GM04504 (cell line): ENCODE measurements at regions not wholly inside any gene's neighbourhood (a gene's known extent, or its start where the extent isn't known, plus 50 kb on each side); places are given as distances from the start of the nearest gene placed in this dataset.

Experiments
- DNase-seq: peaks from one replicate; pipeline ENCODE4 v3.0.0-alpha.2; 2012; ENCODE audit warnings: low read depth

DNA sequence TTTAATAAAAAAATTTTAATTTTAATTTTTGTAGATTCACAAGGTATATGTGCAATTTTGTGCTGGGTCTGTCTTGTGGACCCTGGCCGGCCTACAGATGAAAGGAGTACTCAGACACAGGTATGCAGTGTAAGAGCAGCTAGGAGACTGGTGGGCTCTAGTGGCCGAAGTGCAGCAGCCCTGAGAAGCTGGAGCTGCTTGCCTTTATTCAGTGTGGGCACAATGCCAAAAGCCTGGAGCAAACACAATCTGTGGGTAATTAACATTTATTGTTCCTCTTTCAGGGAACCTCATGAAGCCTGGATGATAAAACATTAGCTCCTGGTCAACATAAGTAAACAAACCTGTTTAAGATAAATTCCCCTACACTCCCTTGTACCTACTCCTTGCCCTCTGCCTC lies 135.7 kb upstream of the SEL1L start:
- DNase-seq: no peak

DNA sequence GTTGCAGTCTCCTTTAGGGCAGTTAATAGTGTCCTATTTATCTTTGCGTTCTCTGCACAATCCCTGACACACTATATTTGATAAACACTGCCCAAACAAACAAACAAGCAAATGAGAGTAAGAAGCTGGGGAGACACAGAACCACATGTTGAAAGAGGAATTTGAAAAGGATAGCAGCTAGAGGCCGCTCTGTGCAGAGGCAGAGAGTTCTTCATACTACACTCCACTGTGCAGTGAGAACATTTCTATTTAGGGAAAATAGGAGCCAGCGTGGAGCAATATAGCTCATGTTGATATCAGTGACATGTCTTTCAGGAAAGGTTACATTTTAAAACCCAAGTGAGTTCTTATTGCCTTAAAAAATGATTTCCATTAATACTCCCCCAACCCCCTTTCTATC lies 140.3 kb upstream of the SEL1L start:
- no peak for DNase-seq

DNA sequence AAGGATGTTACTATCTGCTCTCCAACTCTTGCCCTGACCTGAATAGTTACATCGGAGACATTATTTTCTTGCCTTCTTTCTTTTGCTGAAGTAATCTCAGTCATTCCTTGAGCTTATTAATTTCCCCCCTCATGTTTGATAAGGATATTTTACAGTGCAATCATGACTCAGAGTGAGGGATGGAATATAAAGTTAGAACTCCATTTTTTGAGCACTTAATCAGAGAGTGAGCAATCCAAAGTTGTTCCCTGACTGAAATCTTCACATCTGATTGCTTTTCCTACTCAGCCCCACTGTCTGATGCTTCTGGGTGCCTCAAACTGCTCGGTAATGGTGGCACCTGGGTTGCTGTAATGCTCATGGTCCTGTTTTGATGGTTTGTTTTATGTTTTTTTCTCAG lies 142.7 kb upstream of the SEL1L start:
- no peak for DNase-seq

DNA sequence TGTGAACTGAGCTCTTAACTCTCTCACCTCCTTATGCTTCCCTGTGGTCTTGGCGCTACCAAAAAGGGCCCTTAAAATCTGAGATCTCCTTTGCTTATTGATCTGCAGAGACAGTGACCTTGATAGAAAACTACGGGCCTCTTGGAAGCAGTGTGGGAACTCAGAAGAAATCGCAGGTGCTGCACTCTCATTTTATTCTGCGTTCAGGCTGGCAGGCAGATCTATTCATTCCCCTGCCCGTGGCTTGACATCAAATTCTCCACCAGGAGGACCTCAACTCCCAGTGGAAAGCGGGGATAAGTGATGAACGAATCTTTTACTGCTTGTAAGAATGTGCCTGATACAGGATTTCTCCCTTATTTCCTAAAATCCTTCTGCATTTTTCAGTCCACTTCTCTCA lies 143.2 kb upstream of the SEL1L start:
- DNase-seq: no peak

DNA sequence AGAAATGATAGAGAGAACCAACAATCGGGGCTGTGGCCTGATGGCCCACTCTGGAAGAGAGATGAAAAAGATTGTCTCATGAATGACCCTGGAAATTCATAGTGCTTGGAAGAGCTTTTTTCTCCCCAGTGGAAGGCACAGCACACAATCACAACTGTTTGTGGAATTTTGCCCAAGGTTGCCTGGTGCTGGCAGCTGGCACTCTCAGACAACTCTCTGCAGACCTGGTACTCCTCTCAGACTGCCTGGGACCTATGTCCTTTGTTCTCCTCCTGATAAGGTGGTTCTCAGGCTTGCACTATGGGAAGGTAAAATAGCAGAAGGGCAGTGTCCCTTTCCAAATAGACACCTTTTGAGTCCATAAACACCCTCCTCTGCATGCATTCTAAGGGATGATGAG lies 144.1 kb upstream of the SEL1L start:
- no peak for DNase-seq

DNA sequence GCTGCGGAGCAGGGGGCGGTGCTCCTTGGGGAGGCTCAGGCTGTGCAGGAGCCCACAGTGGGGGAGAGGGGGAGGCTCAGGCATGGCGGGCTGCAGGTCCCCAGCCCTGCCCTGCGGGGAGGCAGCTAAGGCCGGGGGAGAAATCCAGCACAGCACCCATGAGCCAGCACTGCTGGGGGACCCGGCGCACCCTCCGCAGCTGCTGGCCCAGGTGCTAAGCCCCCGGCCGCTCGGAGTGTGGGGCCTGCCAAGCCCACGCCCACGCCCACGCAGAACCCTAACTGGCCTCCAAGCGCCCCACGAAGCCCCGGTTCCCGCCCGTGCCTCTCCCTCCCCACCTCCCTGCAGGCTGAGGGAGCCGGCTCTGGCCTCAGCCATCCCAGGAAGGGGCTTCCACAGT lies 145.6 kb upstream of the SEL1L start:
- DNase-seq: no peak

DNA sequence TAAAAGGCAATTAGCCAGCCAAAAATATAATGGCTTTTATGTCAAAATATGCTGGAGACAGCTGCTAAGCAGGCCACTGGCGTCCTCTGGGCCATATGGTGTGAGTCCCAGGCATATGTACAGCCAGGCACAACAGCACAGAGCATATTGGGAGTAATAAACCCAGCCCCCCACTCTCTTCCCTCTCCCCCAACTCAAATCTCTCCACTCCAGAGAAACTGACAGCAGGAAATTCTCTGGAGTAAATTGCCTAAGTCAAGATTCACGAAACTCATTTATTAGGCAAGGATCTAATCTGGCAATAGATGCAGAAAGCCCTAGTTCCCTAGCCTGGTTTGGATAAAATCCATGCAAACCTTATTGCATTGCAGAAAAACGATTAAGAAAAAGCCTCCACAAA lies 147.9 kb upstream of the SEL1L start:
- DNase-seq: no peak

DNA sequence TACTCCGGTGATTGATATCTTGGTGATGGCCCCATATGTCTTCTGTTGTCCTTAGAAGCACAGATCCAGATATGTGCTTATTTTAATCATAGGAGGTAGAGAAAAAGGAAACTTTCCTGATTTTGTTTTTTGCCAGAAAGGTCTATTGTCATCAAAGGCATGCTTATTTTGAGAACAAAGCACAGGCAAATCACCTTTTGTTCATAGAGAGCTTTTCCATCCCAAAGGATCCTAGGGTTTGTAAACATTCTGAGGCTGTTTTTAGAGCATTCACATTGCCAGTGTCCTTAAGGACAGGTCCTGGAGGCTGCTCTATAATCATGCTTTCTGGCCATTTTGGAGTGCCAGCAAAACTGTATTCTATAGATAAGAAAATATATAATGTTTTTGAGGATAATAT lies 148.5 kb upstream of the SEL1L start:
- DNase-seq: no peak

DNA sequence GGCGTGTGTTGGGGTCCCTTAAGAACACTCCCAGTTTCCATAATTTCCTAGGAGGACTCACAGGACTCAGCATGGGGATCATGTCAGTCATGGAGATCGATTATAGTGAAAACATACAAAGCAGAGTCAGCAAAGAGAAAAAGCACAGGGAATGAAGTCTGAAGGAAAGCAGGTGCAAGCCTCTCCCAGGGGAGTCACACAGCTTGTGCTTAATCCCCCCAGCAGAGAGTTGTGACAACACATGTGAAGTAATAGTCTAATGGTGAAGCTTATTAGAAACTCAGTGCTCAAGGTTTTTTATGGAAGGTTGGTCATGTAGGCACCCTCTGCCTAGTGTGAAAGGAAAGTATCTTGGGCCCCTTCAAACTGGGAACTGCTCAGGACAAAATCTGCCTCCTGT lies 149.0 kb upstream of the SEL1L start:
- no peak for DNase-seq

DNA sequence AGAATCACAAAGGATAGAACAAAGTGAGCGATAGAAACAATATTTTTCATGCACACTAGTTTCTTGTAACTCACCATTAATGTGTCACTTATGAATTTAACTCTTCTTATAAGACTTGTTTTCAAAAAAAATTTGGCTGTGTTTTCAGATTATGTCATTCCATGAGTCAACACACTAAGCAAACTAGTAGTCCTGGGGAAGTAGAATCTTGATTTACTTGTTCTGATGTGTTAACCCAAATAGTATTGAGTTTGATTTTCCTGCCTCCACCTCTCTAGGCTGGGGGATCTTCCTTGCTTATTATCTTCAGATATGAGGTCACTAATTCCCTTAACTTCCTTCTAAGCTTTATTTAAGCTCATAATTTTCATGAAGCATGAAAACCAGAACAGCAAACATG lies 151.0 kb upstream of the SEL1L start:
- DNase-seq: no peak

DNA sequence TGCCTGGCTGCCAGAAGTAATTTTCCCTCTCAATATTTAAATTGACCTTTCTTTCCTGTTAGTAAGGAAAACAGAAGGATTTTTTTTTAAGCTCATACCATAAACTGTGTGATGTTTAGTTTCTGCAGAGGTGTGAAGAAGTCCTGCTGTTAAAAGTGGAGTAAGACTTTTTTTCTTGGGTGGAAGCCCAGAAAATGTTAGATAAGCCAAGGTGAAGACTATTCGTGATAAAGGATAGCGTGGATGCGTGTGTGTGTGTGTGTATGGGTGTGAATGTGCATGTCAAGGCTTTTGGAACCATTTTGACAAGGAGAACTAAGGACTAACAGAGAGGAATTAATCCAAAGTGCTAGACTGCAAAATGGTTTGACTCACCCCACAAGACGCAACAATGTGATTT lies 152.9 kb upstream of the SEL1L start:
- no peak for DNase-seq

DNA sequence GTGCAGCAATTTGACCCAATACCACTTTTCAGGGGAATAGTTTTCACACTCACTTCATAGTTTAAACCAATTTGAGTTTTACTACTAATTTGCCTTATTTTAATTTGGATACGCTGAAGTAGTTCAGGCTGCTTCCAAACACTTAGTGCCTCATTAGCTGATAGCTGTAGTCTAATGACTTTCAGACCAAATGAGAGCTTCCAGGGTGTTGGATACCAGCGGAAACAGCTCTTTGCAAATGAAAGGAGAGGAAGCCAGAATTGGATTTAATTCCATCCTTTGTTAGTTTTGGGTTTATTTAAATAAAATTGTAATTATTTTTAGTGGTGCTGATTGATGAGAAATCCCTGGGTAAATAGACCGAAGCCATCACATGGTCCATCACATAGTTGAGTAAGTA lies 158.3 kb upstream of the SEL1L start:
- DNase-seq: no peak

DNA sequence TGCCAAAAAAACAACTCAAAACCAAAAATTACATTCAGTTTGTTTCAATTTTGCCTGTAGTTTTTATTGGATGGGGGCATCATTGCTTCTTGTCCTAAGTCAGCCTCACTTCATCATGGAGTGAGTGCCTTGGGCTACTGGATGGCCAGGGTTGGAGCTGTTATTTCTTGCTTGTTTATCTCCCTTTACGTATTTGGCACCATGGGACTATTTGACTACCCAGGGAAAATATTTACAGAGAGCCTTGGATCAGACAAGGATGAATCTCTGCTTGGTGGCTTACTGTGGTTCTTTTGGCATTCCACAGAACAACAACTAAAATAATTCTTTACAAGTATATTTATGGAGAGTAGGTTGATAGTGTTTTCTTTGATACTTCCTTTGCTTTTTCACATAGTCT lies 160.8 kb upstream of the SEL1L start:
- DNase-seq: no peak

DNA sequence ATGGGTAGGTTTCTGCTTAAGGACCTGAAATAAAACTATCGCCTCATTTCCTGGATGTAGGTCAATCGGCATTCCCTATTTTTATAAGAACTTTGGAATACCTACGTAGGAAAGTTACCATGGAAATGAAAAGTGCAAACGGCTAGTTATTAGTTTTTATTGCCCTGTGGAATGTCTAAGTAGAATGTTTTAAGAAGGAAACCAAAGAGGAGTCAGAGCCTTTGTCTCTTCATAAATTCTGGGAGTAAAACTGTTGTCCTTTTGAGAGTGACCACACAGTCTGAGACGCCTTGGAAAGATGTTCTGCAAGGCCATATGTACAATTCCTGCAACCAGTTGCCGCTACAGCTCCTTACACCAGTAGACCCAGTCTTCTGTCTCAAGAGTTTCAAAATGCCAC lies 176.0 kb upstream of the SEL1L start:
- DNase-seq: no peak

DNA sequence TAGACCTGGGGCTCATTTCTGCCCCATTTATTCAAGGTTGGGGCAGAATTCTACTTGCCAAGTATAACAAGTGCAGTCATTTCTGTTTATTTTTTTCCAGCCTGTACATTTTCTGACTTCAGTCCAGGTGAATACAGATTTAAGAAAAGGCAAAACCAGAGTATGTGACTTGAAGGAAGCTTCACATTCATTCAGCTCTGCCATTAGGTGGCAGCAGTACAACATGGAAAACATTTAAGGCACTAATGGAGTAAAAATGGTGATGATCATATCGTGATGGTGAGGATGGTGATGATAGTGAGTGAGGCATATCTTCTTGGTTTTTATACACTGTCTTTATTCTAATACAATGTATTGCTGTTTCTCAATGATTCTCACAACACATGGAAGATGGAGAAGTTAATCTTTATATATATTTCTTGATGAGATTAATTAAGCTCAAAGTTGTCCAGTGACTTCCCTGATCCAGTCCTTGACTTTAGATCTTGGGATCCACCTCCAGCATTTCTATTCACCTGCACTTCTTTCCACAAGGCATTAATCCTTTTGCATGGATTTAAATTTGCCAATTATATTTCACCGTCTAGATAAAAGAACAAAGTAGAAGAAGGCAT lies 176.7 kb upstream of the SEL1L start:
- no peak for DNase-seq

DNA sequence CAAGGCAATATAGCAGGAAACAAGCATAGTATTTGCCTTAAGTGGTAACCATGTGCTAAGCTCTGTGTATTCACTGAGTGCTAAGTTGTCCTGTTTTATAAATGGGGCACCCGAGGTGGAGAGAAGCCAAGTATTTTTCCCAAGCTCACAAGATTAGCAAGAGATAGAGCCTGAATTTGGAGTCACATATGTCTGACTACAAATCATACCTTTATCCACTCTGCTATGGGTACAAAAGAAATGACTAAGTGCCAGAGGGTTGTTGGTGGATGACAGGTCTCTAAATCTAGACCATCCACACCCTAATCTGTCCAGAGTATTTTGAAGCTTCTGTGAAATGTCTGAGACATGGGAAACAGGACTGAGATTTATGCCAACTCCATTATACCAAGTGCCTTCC lies 182.1 kb upstream of the SEL1L start:
- no peak for DNase-seq

DNA sequence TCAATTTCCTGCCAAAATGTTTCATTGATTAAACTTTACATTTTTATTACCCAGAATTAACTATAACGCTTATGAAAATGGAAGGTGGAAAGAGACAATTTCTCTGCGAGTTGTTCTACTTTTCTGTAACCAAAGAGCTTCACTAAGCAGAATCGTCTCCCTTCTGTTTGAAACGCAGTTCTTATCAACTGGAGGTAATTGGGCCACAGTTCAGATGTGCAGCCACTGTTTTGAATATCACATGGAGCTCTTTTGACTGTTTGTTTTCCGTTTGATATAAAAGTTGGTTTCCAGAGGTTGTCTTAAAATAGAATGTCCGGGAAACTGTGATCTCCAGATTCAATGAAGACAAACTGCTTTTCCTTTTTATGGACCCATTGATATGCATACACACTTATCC lies 183.3 kb upstream of the SEL1L start:
- DNase-seq: no peak

DNA sequence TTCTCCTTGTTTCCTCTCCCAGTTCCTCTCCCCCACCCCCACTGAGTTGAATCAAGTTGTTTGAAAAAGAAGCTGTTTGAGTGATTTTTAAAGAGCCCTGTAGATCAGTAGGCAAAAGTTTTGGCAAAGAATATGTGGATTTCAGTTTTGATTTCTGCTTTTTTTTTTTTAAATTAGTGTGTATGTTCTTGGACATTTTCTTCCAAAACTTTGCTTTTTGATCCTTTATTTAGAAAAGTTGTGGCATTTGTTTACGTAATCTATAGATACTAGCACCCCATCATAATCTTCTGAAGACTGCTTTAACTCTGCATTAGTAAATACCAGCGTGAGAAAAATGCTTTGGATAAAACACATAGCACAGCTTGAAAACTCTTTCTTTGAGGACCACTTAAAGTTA lies 190.3 kb upstream of the SEL1L start:
- no peak for DNase-seq

DNA sequence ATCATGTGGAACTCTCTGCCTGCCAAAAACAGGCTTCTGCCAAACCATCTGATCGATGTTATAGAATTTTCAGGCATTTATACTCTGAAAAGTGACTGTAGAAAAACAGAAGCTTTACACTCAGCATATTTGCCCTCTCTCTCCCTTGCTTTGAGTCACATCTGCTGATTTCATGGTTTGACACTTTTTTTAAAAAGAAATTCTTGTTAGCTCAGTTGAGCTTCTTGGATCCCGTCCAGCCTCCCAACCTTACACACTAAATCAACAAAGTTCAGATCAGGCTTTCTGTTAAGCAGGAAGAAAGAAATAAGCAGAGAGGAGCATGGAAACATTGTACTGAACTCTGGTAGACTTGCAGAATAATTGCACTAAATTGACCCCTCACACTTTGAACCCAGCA lies 193.6 kb upstream of the SEL1L start:
- DNase-seq: no peak

DNA sequence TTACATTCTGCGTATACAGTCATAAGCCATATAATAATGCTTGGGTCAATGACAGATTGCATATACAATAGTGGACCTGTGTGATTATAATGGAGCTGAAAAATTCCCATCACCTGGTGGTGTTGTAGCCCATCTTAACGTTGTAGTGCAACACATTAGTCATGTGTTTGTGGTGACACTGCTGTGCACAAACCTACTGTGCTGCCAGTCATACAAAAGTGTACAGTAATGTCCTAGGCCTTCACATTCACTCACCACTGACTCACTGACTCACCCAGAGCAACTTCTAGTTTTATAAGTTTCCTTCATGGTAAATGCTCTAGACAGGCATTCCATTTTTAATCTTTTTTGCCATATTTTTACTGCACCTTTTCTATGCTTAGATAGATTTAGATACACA lies 194.8 kb upstream of the SEL1L start:
- no peak for DNase-seq

DNA sequence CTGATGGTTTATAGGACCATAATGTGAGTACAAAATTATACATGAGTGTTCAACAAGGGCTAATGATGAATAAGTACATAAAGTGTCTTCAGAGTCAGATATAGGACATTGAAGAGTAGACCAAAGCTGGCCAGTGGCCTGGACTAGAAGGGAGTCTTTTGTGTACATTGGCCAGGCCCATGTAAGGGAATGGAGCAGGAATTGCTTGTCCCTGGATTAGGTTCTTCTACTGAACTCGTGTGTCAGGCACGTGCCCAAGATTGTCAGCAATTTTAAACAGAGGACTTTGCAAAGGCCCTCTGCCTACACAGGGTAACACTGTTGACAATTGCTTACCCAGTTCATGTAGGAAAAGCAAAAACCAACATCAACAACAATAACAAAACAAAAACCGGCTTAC lies 196.0 kb upstream of the SEL1L start:
- no peak for DNase-seq

DNA sequence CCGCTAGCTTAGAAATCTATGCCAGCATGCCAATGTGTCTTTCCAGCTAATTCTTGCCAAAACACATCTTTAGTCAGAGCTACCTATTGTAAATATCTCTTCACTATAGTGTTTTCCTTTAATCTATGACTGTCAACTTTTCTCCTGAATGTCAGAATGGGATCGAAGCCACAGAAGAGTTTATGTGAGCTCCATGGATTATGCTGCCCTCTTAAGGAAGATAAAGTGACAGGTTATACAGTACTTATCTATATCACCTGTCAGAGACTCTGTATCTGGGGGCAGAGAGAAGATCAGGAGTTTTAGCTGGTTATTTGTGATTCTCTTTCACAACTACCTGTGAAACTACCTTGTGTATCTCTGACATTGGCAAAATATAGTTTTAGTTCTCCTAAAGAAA lies 204.3 kb upstream of the SEL1L start:
- DNase-seq: no peak

DNA sequence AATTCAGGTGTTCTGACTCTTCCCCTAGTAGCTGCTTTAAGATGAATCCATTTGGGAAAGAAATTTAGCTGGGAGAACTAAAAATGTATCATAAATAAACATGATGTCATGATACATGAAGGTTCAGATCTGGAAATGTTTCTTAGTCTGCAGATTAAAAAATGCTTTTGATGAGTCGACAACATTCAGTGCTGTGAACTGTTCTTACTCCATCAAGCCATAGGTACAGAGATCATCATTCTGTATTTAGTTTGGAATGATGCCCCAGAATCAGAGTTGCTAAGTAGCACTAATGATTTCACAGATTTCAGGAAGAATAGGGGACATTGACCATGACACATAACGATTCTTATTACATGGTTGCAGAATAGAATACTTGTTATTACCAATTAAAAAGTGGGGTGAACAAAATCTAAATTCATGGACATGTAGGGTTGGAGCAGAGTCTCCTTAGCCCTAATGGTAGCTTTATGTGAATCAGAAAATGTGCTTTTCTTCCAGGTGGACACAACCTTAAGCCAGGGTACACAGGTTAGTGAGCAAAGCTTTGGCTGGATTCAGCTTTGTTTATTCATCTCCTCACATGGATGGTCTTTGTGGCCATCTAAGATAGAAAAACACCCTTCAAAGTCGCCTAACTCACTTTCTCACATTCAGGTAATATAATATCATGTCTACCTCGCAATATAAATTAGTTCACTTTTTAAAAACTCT lies 205.4 kb upstream of the SEL1L start:
- no peak for DNase-seq

DNA sequence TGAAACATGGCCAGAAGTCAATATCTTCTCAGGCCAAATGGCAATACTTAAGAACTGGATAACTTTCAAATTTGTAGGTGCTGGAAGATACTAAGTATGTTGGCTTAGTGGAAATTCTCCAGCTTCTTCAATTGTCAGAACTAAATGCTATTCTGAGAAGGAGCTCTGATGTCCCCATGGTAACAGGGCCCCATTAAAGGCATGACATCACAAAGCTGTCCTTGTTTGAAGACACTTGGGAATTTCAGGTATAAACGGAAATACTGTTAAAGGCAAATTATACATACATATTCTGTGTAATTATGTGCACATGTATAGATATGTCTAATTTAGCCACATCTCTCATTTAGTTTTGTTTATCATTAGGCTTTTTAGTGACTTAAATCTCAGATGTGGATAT lies 210.0 kb upstream of the SEL1L start:
- no peak for DNase-seq
